ENCODE measurements at regions not wholly inside any gene's neighbourhood (a gene's known extent, or its start where the extent isn't known, plus 50 kb on each side); places are given as distances from the start of the nearest gene placed in this dataset.

GRCh38 chr5:26231316-26231715, 807.1 kb downstream of the CDH9 start:
- DNase-seq (ENCODE audit: low read depth): no peak

- DNase-seq (ENCODE audit: low read depth): no peak
Measured at GRCh38 chr5:26229848-26230247, 808.5 kb downstream of the CDH9 start.

GRCh38 chr5:26227245-26227644, 811.1 kb downstream of the CDH9 start:
- no peak for DNase-seq (ENCODE audit: low read depth)

- DNase-seq (ENCODE audit: low read depth): no peak
Measured at GRCh38 chr5:26205121-26205520, 833.3 kb downstream of the CDH9 start.

- no peak for DNase-seq (ENCODE audit: low read depth)
Measured at GRCh38 chr5:26193626-26194025, 844.8 kb downstream of the CDH9 start.

- no peak for DNase-seq (ENCODE audit: low read depth)
Measured at GRCh38 chr5:26192486-26192885, 845.9 kb downstream of the CDH9 start.

- DNase-seq (ENCODE audit: low read depth): no peak
Measured at GRCh38 chr5:26181582-26181981, 856.8 kb downstream of the CDH9 start.

- no peak for DNase-seq (ENCODE audit: low read depth)
Measured at GRCh38 chr5:26148569-26149107, 889.7 kb downstream of the CDH9 start.

GRCh38 chr5:26143259-26143658, 895.1 kb downstream of the CDH9 start:
- DNase-seq (ENCODE audit: low read depth): no peak

GRCh38 chr5:26121338-26121737, 917.0 kb downstream of the CDH9 start:
- no peak for DNase-seq (ENCODE audit: low read depth)

- no peak for DNase-seq (ENCODE audit: low read depth)
Measured at GRCh38 chr5:26104175-26104574, 934.2 kb downstream of the CDH9 start.

- no peak for DNase-seq (ENCODE audit: low read depth)
Measured at GRCh38 chr5:26060212-26060611, 978.2 kb downstream of the CDH9 start.

- no peak for DNase-seq (ENCODE audit: low read depth)
Measured at GRCh38 chr5:26054594-26054993, 983.8 kb downstream of the CDH9 start.

- no peak for DNase-seq (ENCODE audit: low read depth)
Measured at GRCh38 chr5:26034813-26035212, 1003.6 kb downstream of the CDH9 start.

- no peak for DNase-seq (ENCODE audit: low read depth)
Measured at GRCh38 chr5:26031481-26031880, 1006.9 kb downstream of the CDH9 start.

- DNase-seq (ENCODE audit: low read depth): no peak
Measured at GRCh38 chr5:26026044-26026443, 1012.3 kb downstream of the CDH9 start.

GRCh38 chr5:26024774-26025173, 1013.6 kb downstream of the CDH9 start:
- DNase-seq (ENCODE audit: low read depth): no peak

GRCh38 chr5:26023361-26023760, 1015.0 kb downstream of the CDH9 start:
- no peak for DNase-seq (ENCODE audit: low read depth)

- DNase-seq (ENCODE audit: low read depth): no peak
Measured at GRCh38 chr5:26014206-26014605, 1024.2 kb downstream of the CDH9 start.

GRCh38 chr5:26012078-26012477, 1026.3 kb downstream of the CDH9 start:
- DNase-seq (ENCODE audit: low read depth): no peak

GRCh38 chr5:26009742-26010141, 1028.6 kb downstream of the CDH9 start:
- DNase-seq (ENCODE audit: low read depth): no peak

GRCh38 chr5:26003966-26004365, 1034.4 kb downstream of the CDH9 start:
- DNase-seq (ENCODE audit: low read depth): no peak

- no peak for DNase-seq (ENCODE audit: low read depth)
Measured at GRCh38 chr5:25995209-25995608, 1043.2 kb downstream of the CDH9 start.

GRCh38 chr5:25993701-25994100, 1044.7 kb downstream of the CDH9 start:
- DNase-seq (ENCODE audit: low read depth): no peak

- no peak for DNase-seq (ENCODE audit: low read depth)
Measured at GRCh38 chr5:25991639-25992038, 1046.7 kb downstream of the CDH9 start.

Data from RPMI7951 (cell line).